NCI-H774 (cell line): ENCODE measurements at regions not wholly inside any gene's neighbourhood (a gene's known extent, or its start where the extent isn't known, plus 50 kb on each side); places are given as distances from the start of the nearest gene placed in this dataset.
"Not testable (repeated sequence)": the region's sequence is repeated elsewhere in the genome, so short reads cannot be mapped to it uniquely, and the experiment has no call there.

Experiments
- DNase-seq: peaks from one replicate; lab custom pipeline; 2025; lab: John Stamatoyannopoulos, UW

DNA sequence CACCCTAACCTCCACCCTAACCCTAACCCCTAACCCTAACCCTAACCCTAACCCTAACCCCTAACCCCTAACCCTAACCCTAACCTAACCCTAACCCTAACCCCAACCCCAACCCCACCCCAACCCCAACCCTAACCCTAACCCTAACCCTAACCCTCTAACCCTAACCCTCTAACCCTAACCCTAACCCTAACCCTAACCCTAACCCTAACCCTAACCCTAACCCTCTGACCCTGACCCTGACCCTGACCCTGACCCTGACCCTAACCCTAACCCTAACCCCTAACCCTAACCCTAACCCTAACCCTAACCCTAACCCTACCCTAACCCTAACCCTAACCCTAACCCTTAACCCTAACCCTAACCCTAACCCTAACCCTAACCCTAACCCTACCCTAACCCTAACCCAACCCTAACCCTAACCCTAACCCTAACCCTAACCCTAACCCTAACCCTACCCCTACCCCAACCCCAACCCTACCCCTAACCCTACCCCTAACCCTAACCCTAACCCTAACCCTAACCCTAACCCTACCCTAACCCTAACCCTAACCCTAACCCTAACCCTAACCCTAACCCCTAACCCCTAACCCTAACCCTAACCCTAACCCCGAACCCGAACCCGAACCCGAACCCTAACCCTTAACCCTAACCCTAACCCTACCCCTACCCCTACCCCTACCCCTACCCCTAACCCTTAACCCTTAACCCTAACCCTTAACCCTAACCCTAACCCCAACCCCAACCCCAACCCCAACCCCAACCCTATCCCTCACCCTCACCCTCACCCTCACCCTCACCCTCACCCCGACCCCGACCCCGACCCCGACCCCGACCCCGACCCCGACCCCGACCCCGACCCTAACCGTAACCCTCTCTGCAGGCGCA is 186.2 kb upstream of the CHL1 start:
- DNase-seq = not testable (repeated sequence)

DNA sequence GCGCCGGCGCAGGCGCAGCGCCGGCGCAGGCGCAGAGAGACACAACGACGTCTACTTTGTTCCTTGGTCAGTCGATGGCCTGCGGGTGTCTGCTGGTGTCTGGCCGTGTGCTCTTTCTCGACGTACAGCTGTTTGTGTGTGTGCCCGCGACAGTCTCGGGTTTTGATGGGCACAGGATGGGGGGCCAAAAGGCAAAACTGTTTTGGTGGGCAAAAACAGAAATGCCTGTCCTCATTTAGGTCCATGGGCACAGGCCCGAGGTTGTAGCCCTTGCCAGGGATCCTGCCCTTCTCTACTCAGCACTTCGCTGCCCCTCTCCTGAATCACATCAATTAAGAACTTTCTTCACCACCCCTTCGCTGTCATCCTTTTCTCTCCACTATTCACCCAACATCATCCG is 184.8 kb upstream of the CHL1 start:
- no peak for DNase-seq

DNA sequence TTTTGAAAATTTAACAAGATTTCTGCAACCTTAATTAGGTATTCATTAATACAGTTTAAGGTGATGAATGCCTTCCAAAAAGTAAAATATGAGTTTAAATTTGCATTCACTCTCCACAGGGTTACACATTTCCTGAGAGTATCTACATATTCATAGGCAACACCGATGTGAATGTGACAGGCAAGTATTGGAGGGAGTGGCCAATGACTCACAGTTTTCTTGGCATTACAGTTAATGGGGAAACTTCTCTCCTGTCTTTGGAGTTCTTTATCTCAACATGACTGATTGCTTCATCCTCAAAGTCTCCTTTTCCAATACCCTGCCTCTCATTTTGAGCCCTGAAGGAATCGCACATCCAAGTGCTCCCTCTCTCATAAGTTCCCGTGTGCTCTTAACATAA is 181.9 kb upstream of the CHL1 start:
- DNase-seq = no peak

DNA sequence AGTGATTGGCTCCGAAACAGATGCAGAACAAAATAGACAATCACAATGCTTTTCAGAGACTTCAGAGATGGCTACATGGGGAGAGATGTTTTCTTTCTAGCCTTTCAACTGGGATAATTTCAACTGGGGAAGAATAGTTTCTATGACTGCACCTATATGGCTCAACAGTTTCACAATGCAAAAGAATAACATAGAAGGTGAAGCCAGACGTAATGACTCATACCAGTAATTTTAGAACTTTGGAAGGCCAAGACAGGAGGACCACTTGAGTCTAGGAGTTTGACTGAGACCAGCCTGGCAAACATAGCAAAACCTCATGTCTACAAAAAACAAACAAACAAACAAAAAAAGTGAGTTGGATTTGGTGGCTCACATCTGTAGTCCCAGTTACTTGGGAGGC is 180.2 kb upstream of the CHL1 start:
- no peak for DNase-seq

DNA sequence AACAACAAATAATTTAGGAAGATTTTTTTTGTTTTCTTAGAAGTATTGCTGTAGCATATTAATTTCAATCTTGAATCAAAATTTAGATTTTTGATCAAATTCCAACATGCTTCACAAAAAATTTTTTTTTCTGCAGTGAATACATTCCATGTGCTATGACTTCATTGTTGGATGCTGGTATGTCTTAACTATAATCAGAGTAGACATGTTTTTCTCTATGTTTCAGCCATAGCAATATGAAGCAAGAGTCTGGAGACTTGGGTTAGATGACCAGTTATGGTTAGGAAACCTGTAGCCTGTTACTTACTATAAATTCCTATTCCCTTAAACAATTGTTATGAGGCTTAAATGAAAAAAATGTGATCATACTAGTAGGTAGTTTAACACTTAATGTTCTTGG is 176.1 kb upstream of the CHL1 start:
- DNase-seq = no peak

DNA sequence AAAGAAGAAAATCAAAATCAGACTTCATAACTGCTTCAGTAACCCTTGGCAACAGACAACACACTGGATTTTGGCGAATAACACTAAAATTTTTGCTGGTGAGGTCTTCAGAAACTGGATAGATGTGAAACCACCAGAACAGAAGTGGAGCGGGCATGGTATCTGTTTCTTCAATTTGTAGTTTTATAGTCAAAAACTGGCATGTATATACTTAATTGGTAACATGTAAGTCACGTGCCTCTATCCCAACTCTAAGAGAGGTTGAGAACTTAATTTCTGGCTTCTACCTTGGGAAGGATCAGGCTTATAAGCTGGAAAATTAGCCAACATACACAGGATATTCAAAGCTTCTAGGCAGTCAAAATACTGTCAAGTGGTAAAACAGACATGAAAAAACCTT is 172.6 kb upstream of the CHL1 start:
- DNase-seq = no peak

DNA sequence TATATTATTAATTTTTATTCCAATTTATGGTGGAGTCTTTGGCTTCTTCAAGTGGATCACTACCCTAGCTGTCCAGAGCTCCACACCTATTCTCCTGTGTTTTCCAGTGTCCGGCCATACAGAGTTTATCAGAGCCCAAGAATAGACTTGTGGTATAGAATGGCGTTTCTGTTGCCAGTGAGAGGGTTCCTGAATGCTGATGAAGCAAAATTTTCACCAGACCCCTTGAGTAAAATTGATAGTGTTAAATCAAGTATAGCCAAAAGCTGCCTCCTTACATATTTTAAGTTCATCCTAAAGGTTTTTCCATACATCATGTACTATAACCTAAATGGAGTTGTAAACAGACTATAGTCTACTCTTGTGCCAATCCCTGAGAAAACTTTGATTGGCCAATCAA is 171.5 kb upstream of the CHL1 start:
- no peak for DNase-seq

DNA sequence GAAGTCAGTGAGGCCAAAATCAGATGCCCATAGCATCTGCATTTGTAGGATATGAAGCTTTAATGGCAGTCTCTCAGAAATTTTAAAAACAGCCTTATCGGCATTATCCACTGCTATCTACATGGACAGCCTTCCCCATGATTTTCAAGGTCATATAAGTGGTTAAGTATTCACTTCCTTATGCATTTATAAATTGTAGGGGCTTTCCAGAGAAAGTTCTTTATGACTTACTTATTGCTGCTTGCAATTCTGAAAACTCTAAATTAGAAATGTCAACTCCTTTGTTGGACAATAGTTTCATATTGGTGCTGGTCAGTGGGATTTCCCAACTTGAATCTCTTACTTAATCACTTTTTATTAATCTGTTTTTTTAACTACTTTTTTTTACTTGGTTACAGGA is 160.6 kb upstream of the CHL1 start:
- not testable (repeated sequence) for DNase-seq

DNA sequence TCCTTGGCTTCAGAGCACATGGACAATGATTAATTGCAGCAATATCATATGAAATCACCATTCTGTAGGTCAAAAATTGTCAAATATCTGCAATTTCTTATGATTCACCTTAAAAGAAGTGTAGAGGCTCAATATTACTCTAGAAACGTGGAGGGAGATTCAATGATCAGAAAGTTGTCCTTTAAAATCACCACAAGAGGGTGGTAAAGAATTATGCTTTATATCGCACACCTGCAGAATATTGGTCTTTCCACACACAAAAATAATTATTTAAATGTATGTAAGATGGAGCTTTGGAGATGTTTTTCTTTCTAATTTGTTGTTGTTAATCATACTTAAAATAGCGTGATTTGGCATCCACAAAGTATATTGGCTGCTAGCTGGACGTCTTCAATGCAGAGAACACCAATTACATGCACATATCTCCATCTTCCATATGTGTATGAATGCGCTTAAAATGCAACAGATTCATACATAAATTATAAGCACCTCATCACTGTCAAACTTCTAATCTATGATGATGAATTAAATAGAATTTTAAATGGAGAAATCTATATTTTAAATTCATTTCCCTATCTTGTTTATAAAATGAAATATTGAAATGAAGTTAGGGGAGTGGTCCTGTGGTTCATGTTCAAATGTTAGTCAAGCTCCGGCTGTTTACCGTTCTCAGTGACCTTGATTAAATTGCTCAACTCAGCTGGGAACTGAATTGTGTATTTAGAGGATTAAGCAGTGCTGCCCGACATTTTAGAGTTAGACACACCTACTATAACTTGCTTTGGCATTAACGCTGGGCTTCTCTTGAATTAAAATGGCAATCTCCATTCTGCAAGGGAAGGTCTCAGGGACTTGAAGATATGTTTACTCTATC is 153.5 kb upstream of the CHL1 start:
- DNase-seq = peak; percentile 14

DNA sequence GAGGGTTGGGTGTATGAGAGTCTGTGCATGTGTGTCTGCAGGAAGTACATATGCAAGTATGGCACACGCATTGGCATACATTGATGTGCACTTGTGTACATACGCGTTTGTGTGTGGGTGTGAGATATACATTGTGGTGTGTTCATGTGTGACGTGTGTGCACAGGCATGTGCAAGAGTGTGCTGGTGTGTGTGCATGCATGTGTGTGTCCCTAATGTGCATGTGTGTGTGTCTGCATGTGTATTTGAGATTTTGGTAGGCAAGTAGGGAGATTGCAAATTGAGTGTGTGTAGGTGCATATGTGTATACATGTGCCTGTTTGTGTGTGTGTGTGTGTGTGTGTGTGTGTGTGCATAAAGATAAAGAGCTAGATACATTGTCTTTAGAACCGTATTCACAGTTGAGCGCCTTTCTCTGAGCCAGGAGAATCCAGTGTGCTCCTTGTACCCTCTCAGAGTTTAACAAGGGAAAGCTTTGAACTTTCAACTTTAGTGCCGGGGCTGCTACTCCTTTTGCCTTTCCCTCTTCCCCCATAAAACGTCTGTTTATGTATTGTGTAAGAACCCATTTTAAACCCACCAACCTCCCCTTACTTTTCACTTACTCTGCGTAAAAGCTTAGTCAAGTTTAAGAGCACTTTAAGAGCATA is 152.4 kb upstream of the CHL1 start:
- DNase-seq = no peak

DNA sequence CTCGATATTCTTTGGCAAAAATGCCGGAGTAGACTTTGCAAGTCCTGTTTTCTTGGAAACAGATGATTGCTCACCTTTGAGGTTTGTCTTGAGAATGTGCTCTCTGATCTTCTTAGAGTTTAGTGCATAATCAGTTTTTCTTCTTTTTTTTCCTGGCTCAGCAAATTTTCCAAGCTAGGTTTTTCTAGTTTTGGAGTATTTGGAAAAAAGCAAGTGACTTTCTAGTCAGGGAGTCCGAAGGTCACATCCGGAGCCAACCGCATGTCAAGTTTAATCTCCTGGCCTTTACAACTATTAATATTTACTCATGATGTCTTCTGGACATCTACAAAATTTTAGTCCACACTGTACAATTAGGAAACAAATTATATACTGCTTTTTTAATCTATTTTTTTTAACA is 151.6 kb upstream of the CHL1 start:
- DNase-seq = not testable (repeated sequence)

DNA sequence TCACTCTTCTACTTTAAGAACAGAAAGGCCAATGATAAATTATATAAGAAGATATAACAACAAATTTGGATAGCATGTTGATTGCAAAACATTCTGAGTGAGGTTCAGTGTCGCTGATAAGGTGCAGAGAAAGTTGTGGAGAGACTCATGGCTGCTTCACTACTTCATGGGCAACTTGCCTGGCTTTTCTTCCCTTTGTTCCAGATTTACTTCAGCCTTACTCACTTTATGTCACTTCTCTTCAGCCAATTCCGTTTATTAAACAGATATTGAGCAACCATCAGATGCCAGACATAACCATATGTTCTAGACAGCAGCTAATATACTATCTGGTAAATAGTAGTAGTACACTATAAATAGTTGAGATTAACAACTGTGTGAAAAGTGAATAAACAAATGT is 150.0 kb upstream of the CHL1 start:
- no peak for DNase-seq

DNA sequence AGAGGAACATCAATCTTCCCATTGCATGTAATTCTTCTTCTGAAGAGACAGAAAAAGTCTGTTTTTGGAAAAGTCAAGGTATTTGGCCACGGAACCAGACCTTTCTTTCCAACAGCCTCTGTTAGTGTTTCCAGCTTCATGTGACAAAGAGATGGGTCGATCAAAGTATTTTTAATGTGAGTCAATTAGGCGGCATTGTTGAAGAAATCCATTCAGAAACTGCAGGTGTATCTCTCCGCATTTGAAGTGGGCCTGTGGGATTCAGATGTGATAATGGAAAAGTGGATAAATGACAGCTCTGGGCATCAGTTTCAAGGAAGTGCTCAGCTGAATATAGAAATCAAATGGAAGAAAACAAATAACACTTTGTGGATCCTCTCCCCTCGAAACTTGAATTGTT is 143.1 kb upstream of the CHL1 start:
- DNase-seq = not testable (repeated sequence)

DNA sequence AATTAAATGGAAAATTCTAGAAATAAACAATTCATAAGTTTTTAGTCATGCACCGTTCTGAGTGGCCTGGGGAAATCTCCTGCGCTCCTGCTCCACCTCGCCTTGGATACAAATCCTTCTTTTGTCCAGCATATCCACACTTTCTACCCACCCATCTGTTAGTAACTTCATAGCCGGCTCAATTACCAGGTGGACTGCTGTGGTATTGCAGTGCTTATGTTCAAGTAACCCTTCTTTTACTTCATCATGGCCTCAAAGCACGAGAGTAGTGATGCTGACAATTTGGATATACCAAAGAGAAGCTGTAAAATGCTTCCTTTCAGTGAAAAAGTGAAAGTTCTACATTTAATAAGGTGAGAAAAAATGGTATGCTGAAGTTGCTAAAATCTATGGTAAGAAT is 142.3 kb upstream of the CHL1 start:
- no peak for DNase-seq

DNA sequence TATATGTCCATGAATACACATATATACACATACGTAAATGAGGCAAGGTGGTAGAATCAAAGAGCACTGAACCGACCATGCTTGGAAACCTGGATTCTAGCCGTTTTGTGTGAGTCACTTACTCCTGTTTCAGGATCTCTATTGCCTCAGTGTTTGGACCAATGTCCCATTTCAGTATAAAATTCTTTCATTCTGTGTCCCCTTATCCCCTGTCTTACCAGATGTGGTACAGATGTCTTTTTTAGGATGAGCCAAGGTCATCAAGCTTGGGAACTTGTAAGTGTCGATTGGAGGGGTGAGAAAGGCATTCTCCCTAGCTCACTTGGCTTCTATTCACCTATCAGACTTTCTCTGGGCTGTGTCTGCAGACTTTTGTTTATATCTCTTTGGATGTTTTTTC is 139.9 kb upstream of the CHL1 start:
- DNase-seq = no peak

DNA sequence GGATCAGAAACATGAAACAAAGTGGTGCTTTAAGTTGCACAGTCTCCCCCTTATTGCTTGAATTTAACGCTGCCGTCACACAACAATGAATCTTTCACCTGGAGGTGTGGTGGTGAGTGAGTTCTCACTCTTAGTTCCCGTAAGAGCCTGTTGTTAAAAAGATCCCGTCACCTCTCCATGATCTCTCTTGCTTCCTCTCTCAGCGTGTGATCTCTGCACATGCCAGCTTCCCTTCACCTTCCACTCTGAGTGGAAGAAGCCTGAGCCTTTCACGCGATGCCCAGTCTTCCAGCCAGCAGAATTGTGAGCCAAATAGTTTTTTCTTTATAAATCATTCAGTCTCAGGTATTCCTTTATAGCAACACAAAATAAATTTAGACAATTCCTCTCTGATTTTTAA is 136.7 kb upstream of the CHL1 start:
- no peak for DNase-seq

DNA sequence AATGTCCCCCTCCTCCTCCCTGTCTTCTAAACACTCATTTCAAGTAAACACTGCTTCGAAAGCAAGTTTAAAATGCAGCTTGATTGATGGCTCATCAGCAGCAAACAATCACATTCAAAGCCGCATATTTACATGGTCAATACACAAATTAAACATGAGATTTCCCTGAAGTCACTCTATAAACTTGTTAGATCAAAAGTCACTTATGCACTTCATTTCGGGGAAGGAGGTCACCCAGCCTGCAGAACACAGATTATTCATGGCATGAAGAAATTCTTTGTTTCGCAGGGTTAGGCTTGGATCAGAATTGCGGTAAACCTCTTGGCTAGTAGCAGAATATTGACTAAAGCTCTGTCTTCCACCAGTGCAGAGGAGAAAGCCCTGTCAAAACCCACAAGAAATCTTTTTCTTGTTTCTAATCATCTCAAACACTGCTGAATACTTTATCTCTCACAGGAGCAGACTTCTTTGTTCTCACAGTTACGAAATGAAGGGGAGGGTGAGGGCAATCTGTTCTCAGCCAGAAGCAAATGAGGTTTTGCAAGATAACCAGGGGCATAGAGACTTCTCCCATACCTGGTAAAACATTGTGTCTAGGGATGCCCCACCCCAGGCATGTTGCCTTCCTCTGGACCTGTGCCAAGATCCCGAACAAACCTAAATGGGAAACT is 133.3 kb upstream of the CHL1 start:
- DNase-seq = peak; percentile 30

DNA sequence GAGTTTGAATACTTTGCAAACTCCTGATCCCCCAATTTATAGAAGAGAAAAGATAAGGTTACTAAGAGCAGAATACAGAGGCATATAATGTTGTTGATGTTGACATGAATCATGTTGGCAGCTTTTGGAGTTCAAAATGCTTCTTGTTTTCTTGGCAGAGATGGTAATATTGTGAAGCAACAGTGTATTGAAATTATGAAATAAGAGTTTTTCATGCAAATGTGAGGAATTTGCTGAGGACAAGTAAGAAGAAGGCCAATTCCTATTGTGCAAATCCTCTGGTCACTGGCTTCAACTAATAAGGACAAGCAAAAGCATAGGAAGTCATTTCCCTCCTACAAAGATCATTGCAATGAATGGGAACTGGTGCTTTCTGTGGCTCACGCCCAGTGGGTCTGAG is 126.9 kb upstream of the CHL1 start:
- DNase-seq = no peak

DNA sequence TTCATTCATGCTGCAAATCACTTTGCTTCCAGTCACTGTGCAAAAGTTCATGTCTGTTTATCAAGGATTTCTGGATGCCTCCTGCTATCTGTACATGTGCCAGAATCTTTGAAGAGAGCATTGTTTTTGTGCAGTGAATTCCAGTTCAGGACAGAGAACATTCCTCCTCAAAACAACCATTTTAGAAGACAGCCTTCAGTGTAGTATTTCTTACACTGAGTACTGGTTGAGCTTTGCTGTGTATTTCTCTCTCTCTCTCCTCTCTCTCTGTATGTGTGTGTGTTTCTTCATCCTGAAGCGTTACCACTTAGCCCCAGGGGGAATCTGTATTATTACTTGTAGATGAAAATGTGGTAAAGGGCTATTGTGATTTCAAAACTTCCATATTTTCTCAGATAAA is 123.8 kb upstream of the CHL1 start:
- no peak for DNase-seq

DNA sequence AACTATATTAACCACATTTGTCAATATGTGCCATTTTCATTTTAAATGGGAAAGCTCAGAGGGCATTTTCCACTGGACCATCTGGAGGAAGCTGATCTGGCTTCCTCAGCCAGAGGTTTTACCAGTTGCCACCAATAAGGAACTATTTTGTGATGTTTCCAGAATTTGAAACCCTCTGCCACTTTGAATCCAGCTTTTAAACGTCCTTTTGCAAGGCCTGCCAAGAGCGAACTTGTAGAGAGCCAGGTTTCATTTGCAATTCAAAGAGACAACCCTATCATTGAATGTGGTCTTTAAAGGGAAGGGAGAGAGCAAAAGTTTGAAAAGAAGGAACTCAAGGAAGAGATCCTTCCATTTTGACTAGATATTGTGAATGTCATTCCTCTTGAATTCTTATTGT is 123.3 kb upstream of the CHL1 start:
- no peak for DNase-seq

DNA sequence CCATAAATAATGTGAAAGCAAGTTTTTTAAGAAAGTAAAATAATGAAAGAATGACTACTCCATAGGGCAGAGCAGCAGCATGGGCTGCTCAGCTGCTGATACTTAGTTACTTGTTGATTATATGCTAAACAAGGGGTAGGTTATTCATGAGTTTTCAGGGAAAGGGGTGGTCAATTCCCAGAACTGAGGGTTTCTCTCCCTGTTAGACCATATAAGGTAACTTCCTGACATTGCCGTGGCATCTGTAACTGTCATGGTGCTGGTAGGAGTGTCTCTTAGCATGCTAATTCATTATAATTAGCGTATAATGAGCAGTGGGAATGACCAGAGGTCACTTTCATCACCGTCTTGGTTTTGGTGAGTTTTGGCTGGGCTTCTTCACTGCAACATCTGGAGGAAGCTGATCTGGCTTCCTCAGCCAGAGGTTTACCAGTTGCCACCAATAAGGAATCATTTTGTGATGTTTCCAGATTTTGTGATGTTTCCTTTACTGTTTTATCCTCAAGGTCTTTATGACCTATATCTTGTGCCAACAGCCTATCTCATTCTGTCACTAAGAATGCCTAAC is 121.8 kb upstream of the CHL1 start:
- DNase-seq = no peak

DNA sequence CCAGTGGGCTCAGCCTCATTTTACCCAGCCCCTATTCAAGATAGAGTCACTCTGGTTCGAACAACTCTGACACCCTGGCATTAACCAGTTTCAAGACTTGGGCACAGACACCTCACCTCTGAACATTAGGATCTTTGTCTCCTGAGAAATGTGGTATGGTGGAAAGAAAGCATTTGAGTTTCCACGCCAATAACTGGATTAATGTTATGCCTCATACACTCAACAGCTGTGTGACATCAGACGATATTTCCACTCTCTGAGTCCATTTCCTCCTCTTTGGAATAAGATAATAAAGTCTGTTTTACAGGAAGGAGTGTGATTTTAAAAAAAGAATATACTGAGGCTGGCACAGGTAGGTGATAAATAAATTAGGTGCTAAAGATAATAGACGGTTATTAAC is 121.3 kb upstream of the CHL1 start:
- no peak for DNase-seq
